Osteoblast (primary cell): ENCODE measurements at regions not wholly inside any gene's neighbourhood (a gene's known extent, or its start where the extent isn't known, plus 50 kb on each side); places are given as distances from the start of the nearest gene placed in this dataset.

Source experiments
- DNase-seq: peaks from one replicate; pipeline ENCODE4 v3.0.0; 2011; ENCODE audit warnings: low spot score, mixed read lengths; ENCODE audit not compliant: insufficient read length; ENCODE audit errors: missing footprints
- H2AFZ ChIP-seq: 2 replicates; pipeline ENCODE4 v1.6.0; 2011; ENCODE audit warnings: mild to moderate bottlenecking, low read length
- H3K27ac ChIP-seq: 2 replicates; pipeline ENCODE4 v1.5.1; 2011; ENCODE audit warnings: mild to moderate bottlenecking, low read depth, low read length, moderate library complexity
- H3K27me3 ChIP-seq: 2 replicates; pipeline ENCODE4 v1.6.0; 2012; ENCODE audit warnings: mild to moderate bottlenecking, control low read depth, inconsistent platforms, low read length, moderate library complexity; ENCODE audit not compliant: insufficient read depth
- H3K36me3 ChIP-seq: 2 replicates; pipeline ENCODE4 v1.5.1; 2011; ENCODE audit warnings: mild to moderate bottlenecking, low read length, control low read depth, moderate library complexity; ENCODE audit not compliant: insufficient read depth
- H3K4me1 ChIP-seq: 2 replicates; pipeline ENCODE4 v1.5.1; 2011; ENCODE audit warnings: mild to moderate bottlenecking, low read length, control low read depth, moderate library complexity; ENCODE audit not compliant: insufficient read depth
- H3K4me2 ChIP-seq: 2 replicates; pipeline ENCODE4 v1.6.0; 2011; ENCODE audit warnings: mild to moderate bottlenecking, low read length; ENCODE audit not compliant: insufficient read depth
- H3K4me3 ChIP-seq: fragments of 200-600 bp; sonication (generic); 3 replicates; pipeline ENCODE4 v1.5.1; 2012; ENCODE audit warnings: mild to moderate bottlenecking, low read length, inconsistent platforms; ENCODE audit not compliant: insufficient read depth
- H3K79me2 ChIP-seq: 2 replicates; pipeline ENCODE4 v1.6.0; 2012; ENCODE audit warnings: mild to moderate bottlenecking, low read length, control low read depth, inconsistent platforms; ENCODE audit not compliant: insufficient read depth
- H3K9me3 ChIP-seq: 2 replicates; pipeline ENCODE4 v1.5.1; 2011; ENCODE audit warnings: low read depth, low read length, control low read depth
- H4K20me1 ChIP-seq: 2 replicates; pipeline ENCODE4 v1.6.0; 2012; ENCODE audit warnings: mild to moderate bottlenecking, low read length, control low read depth; ENCODE audit not compliant: insufficient read depth
- TF ChIP-seq, protein P1 (sequence below): IDR thresholded peaks from 2 replicates; pipeline ENCODE4 v1.5.1; 2011; ENCODE audit warnings: mild to moderate bottlenecking, low read depth, low read length, moderate library complexity; ENCODE audit errors: extremely low read depth

DNA sequence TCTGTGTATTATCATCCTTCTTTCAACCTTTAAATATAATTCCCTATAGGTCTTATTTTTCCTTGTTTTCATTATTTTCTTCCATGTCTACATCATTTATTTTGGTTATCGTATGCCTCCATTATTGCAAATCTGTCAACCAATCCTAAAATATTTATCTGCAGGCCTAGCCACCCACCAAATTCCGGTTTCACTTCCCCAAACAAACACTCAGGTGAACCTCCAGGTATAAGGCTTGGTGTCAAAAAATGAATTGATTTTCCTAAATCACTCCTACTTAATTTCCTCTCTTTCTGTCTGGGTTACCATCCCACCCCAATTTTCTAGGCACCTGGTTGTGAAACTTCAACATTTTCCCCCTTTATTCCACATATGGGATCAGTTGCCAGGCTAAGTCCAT is 111.9 kb upstream of the LINC00305 start:
- Histone ChIP-seq H3K4me3 (no peak overlapping the region), H3K4me1 (no peaks in the 10 kb centered on the region), H3K9me3 (no peaks in the 10 kb centered on the region), H3K27ac (no peak overlapping the region), H4K20me1 (no peaks in the 10 kb centered on the region), H3K4me2 (no peak overlapping the region), H3K79me2 (no peaks in the 10 kb centered on the region), H3K36me3 (no peaks in the 10 kb centered on the region), H2AFZ (no peak overlapping the region), H3K27me3 (no peaks in the 10 kb centered on the region)
- TF ChIP-seq, protein P1, sequence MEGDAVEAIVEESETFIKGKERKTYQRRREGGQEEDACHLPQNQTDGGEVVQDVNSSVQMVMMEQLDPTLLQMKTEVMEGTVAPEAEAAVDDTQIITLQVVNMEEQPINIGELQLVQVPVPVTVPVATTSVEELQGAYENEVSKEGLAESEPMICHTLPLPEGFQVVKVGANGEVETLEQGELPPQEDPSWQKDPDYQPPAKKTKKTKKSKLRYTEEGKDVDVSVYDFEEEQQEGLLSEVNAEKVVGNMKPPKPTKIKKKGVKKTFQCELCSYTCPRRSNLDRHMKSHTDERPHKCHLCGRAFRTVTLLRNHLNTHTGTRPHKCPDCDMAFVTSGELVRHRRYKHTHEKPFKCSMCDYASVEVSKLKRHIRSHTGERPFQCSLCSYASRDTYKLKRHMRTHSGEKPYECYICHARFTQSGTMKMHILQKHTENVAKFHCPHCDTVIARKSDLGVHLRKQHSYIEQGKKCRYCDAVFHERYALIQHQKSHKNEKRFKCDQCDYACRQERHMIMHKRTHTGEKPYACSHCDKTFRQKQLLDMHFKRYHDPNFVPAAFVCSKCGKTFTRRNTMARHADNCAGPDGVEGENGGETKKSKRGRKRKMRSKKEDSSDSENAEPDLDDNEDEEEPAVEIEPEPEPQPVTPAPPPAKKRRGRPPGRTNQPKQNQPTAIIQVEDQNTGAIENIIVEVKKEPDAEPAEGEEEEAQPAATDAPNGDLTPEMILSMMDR = no peak
- DNase-seq = no peak

DNA sequence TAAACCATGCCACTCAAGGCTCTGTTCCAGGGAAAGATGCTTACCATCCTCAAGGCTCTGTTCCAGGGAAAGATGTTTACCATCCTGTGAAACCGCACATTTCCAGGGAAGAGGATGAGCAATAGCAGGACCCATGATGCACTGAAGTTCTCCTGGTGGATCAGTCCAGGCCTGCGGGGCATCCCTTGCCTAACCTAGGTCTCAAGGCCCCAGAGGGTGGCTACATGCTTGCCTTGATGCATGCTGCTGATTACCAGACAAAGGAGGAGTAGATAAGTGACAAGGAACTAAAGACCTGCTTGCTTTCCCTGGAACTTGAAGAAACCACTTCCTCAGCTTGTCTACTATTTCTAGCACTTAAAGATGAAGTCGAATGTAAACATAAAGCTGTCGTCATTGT is 111.0 kb upstream of the LINC00305 start:
- no peak for DNase-seq
- H3K4me3 ChIP-seq = no peak overlapping the region
- no peaks in the 10 kb centered on the region for H3K27me3 ChIP-seq
- H3K9me3 ChIP-seq = no peaks in the 10 kb centered on the region
- H2AFZ ChIP-seq = no peak overlapping the region
- TF ChIP-seq, protein P1 = no peak
- no peaks in the 10 kb centered on the region for H3K36me3 ChIP-seq
- no peaks in the 10 kb centered on the region for H4K20me1 ChIP-seq
- H3K4me1 ChIP-seq = no peaks in the 10 kb centered on the region
- no peak overlapping the region for H3K27ac ChIP-seq
- no peak overlapping the region for H3K4me2 ChIP-seq
- H3K79me2 ChIP-seq = no peaks in the 10 kb centered on the region

DNA sequence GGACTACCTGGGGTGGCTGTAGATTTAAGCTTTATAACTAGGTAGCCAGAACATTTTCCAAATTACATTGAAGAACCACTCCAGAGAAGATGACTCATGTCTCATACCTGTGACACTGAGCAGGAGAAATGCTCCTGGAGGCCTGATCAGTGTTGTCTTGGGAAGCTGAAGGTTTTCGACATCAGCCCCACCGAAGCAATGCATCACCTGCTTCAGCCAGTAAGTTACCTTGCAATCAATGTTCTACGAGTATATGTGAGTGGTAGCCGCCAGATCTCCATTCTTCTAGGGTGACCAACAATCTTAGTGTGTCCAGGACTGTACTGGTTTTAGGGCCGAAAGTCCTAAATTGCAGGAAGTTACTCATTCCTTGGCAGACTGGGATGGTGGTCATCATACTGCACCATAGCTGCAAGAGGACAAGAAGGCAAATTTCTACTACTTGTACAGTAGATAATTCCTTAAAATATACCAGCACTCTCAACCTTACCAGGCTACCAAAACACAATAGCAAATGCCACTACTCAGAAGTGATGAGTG is 109.3 kb upstream of the LINC00305 start:
- Histone ChIP-seq H4K20me1 (no peaks in the 10 kb centered on the region), H3K79me2 (no peaks in the 10 kb centered on the region), H3K9me3 (no peaks in the 10 kb centered on the region), H2AFZ (no peak overlapping the region), H3K36me3 (no peaks in the 10 kb centered on the region), H3K4me2 (no peak overlapping the region), H3K27ac (no peak overlapping the region), H3K4me1 (no peaks in the 10 kb centered on the region), H3K4me3 (no peak overlapping the region), H3K27me3 (no peaks in the 10 kb centered on the region)
- DNase-seq = no peak
- TF ChIP-seq, protein P1 = no peak

DNA sequence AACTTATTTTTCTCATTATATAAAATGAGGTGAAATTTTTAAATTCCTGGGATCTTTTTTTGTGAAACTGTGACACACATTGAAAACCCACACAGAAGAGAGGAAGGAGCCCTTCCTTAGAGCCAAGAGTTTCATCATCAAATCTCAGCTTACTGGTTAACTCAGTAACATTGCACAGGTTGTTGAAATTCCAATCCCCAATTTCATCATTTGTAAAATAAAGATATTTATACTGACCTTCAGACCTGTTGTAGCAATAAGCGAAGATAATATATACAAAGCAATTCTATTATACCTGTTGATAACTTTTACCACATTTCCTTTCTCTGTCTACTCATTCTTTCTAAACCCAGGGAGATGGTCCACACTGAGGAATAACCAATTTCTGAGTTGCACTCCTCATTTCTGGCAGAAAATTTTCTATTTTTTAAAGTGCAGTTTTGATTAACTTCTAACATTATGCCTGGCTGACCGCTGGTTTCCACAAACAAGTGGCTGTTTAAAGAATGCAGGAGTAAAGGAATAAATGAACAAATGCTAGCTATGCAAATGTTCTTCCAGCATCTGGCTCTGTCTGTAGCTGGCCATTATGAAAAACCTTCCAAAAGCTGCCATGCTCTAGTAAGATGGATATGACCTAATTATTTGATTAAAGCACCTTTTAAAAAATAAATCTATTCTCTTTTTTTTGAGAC is 105.7 kb upstream of the LINC00305 start:
- TF ChIP-seq, protein P1 = no peak
- no peak for DNase-seq
- no peak overlapping the region for H3K4me3 ChIP-seq

More for the DNA sequence above, 105.7 kb upstream of the LINC00305 start:
- Histone ChIP-seq H3K36me3 (no peaks in the 10 kb centered on the region), H3K79me2 (no peaks in the 10 kb centered on the region), H3K9me3 (peaks cover 2% of the 10 kb centered on the region), H3K27ac (no peak overlapping the region), H3K4me1 (no peaks in the 10 kb centered on the region), H2AFZ (no peak overlapping the region), H3K4me2 (no peak overlapping the region), H3K27me3 (no peaks in the 10 kb centered on the region), H4K20me1 (no peaks in the 10 kb centered on the region)
